ENCODE measurements at regions not wholly inside any gene's neighbourhood (a gene's known extent, or its start where the extent isn't known, plus 50 kb on each side); places are given as distances from the start of the nearest gene placed in this dataset.

- no peaks in the 10 kb centered on the region for H3K36me3 ChIP-seq
- H3K9me3 ChIP-seq, result no peaks in the 10 kb centered on the region
- no peaks in the 10 kb centered on the region for H3K4me1 ChIP-seq
- H3K27me3 ChIP-seq, result peaks cover 0 to 39% (median 24%) of the 10 kb centered on the region in 7 donors
- intact Hi-C loops (cut with DNase I), result no loop called here
- no peak overlapping the region for H3K4me3 ChIP-seq
- ATAC-seq, result no peak
- 84 to 88% methylated on average over 2 of the region's 2 CpGs for WGBS, 2 donors
- no peak for DNase-seq
- no peak for TF ChIP-seq CTCF (IDR thresholded peaks at IDR 0.05)
- H3K27ac ChIP-seq, result no peak overlapping the region
Measured at GRCh38 chr10:2873769-2874168, 193.6 kb upstream of the PFKP start.

- H3K9me3 ChIP-seq, result no peaks in the 10 kb centered on the region
- no peak for TF ChIP-seq CTCF (IDR thresholded peaks at IDR 0.05)
- DNase-seq (no peak), ATAC-seq (no peak)
- intact Hi-C loops (cut with DNase I), result no loop called here
- H3K4me3 ChIP-seq, result no peak overlapping the region
- WGBS, 2 donors, result 73 to 77% methylated on average over 2 of the region's 2 CpGs
- no peak overlapping the region for H3K27ac ChIP-seq
- peaks cover 0 to 55% (median 26%) of the 10 kb centered on the region in 7 donors for H3K27me3 ChIP-seq
- no peaks in the 10 kb centered on the region for H3K36me3 ChIP-seq
- H3K4me1 ChIP-seq, result no peaks in the 10 kb centered on the region
Measured at GRCh38 chr10:2871673-2872219, 195.6 kb upstream of the PFKP start.

GRCh38 chr10:2870654-2871053 is 196.7 kb upstream of the PFKP start:
- WGBS, 2 donors, result 75 to 85% methylated on average over 4 of the region's 4 CpGs
- TF ChIP-seq CTCF (IDR thresholded peaks at IDR 0.05), result no peak
- Histone ChIP-seq H3K27ac (no peak overlapping the region), H3K36me3 (no peaks in the 10 kb centered on the region), H3K27me3 (peaks cover 0 to 55% (median 26%) of the 10 kb centered on the region in 7 donors), H3K9me3 (no peaks in the 10 kb centered on the region), H3K4me3 (no peak overlapping the region), H3K4me1 (no peaks in the 10 kb centered on the region)
- no peak for DNase-seq
- intact Hi-C loops (cut with DNase I), result no loop called here
- no peak for ATAC-seq

GRCh38 chr10:2867788-2868299 is 199.5 kb upstream of the PFKP start:
- 85 to 89% methylated on average over 8 of the region's 8 CpGs for WGBS, 2 donors
- intact Hi-C loops (cut with DNase I), result no loop called here
- Histone ChIP-seq H3K27ac (no peak overlapping the region), H3K9me3 (no peaks in the 10 kb centered on the region), H3K4me1 (no peaks in the 10 kb centered on the region), H3K27me3 (peaks cover 0 to 59% (median 29%) of the 10 kb centered on the region in 7 donors), H3K4me3 (no peak overlapping the region), H3K36me3 (no peaks in the 10 kb centered on the region)
- ATAC-seq (no peak), DNase-seq (no peak)
- TF ChIP-seq CTCF (IDR thresholded peaks at IDR 0.05), result no peak
